Fibroblast of the aortic adventitia (primary cell): ENCODE measurements at regions not wholly inside any gene's neighbourhood (a gene's known extent, or its start where the extent isn't known, plus 50 kb on each side); places are given as distances from the start of the nearest gene placed in this dataset.
A peak's percentile ranks its signal among the peaks of the same experiment; 100 is the strongest.

Experiments used
- DNase-seq: peaks from one replicate; pipeline ENCODE4 v3.0.0-alpha.2; 2010; ENCODE audit warnings: low read depth
- H3K4me3 ChIP-seq: 2 replicates; pipeline ENCODE4 v1.5.1; 2011; ENCODE audit warnings: low read depth, mild to moderate bottlenecking, control low read depth, low read length, moderate library complexity
- TF ChIP-seq, protein P1 (sequence below): IDR thresholded peaks from 2 replicates; pipeline ENCODE4 v1.5.1; 2011; ENCODE audit warnings: mild to moderate bottlenecking, low read length, control low read depth, inconsistent platforms; ENCODE audit not compliant: insufficient read depth

DNA sequence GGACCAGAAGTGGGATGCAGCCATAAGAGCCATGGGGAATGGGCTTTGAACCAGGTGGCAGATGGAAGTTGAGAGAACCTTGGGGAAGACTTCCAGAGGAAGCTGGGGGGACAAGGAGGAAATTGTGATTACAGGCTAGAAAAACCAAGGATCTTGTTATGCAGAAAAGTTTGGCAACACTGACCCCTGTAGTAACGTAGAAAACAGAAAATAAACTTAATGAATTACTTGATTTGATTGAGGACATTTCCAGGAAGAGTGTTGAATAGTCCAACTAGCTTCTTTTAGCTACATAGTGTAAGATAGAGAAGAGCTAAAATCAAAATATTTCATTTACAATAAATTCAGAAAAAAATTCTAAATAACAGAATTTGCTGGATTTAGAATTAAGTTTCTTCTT lies 91.9 kb upstream of the GPC1 start:
- TF ChIP-seq, protein P1, sequence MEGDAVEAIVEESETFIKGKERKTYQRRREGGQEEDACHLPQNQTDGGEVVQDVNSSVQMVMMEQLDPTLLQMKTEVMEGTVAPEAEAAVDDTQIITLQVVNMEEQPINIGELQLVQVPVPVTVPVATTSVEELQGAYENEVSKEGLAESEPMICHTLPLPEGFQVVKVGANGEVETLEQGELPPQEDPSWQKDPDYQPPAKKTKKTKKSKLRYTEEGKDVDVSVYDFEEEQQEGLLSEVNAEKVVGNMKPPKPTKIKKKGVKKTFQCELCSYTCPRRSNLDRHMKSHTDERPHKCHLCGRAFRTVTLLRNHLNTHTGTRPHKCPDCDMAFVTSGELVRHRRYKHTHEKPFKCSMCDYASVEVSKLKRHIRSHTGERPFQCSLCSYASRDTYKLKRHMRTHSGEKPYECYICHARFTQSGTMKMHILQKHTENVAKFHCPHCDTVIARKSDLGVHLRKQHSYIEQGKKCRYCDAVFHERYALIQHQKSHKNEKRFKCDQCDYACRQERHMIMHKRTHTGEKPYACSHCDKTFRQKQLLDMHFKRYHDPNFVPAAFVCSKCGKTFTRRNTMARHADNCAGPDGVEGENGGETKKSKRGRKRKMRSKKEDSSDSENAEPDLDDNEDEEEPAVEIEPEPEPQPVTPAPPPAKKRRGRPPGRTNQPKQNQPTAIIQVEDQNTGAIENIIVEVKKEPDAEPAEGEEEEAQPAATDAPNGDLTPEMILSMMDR = no peak
- H3K4me3 ChIP-seq = no peak overlapping the region
- no peak for DNase-seq

DNA sequence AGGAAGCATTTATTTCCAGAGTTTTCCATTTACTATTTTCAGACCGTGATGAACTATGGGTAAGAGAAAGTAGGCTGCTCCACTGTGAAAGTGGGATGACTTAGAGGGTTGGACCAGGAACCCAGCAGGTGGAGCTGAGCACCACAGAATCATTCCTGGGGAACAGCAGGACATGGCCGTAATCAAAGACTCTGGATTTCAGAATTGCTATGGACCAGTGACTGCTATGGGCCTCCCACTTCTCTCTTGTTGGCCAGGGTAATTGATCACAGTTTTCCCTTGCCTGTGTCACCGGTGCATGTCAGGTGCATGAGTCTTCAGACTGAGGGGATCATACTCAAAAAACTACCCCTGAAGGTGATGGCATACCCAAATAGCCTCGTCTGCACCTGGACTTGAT lies 90.6 kb upstream of the GPC1 start:
- no peak overlapping the region for H3K4me3 ChIP-seq
- DNase-seq = peak; percentile 19
- TF ChIP-seq, protein P1 = no peak

DNA sequence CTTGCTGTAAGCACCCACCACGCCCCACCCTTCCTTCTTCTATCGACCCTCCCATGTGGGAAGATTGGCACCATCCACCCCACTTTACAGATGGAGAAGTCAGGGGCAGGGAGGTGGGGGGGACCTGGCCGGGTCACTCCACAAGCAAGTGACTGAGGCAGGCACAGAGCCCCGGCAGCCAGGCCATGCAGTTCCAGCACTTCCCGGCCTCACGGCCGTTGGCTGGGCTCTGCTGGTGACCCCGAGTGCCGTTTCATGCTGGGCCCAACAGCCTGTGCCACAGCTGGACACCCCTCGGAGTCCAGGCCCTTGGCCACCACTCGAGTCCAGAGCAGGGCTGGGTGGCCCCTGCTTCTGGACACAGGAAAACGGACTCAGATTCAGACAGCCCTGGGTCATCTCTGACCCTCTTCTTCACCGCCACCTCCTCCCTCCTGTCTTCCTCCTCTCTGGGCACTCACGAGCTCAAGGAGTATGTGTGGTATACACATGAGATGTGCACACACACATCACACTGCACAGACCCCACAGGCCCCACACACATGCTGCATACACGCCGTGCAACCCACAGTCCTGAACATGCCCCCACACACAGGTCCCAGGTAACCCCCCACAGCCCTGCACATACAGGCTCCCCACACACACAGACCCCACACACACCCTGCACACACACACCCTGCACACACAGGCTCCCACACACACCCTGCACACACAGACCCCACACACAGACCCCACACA lies 89.3 kb upstream of the GPC1 start:
- TF ChIP-seq, protein P1 = no peak
- no peak for DNase-seq
- no peak overlapping the region for H3K4me3 ChIP-seq

DNA sequence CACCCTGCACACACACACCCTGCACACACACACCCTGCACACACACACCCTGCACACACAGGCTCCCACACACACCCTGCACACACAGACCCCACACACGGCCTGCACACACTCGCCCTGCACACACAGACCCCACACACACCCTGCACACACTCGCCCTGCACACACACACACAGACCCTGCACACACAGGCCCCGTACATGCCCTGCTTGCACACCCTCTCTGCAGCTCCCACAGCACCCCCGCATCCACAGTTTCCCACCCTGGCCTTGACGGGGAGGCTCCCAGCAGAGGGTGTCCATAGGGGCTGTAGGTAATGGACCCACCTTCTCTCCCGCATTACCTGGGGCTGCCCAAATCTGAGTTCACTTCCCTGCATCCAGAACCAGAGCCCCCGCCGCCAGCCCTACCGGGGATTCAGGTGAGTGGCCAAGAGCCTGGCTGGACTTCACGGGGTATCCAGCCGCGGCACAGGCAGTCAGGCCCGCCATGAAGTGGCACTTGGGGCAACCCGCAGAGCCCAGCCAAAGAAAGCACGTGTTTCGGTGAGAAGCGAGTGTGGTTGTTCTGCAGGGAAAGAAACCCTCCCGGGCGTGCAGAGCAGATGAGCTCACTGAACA lies 88.6 kb upstream of the GPC1 start:
- H3K4me3 ChIP-seq = no peak overlapping the region
- no peak for DNase-seq

DNA sequence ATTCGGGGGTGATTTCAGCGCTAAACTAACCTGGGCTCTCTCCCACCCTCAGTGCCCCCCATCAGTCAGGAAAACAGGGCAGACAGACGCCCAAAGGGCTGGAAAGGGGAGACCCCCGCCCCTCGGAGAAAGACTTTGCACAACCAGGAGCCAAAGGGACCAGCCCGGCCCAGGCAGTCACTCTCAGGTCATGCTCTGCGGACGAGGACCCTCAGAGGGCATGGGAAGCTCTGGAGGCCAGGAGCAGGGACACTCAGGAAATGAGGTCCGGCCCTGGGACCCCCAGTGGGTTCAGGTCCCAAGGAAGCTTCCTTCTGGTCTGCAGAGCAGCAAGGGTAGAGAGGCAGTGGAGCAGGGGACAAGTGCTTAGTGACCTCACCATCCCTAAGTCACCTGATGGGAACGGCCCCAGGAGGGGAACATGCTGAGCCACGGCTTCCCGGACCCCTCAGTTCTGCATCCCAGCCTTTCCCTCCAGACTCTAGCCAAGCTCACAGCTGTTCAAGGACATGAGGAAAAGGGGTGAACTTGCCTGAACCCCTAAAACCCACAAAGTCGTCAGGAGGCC lies 88.0 kb upstream of the GPC1 start:
- TF ChIP-seq, protein P1 = no peak
- no peak for DNase-seq
- no peak overlapping the region for H3K4me3 ChIP-seq

More for the DNA sequence above, 88.6 kb upstream of the GPC1 start:
- TF ChIP-seq, protein P1 = no peak

DNA sequence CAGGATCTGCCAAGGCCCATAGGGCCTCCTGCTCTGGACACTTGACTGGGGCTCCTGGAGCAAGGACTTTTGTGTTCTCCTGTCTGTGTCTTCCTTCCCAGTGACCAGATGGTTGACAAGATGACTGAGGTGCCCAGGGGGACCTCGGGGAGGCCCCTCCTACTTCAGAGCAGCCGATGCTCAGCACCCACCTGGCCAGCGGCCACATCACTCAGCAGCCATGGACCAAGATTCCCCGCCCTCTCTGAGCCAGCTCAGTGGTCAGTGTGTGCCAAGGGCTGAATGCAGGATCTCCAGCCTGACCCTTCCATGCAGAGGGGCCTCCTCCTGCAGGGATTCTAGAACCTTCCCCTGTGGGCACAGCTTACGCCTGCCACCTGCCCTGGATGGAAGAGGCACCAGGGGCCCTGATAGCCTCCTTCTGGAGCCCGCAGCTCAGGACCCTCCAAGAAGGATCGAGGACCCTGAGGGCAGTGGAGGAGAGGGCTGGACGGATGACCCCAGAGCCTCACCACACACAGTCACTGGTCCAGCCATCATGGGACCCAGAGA lies 87.4 kb upstream of the GPC1 start:
- no peak overlapping the region for H3K4me3 ChIP-seq
- TF ChIP-seq, protein P1 = no peak
- DNase-seq = no peak
